ENCODE measurements at regions not wholly inside any gene's neighbourhood (a gene's known extent, or its start where the extent isn't known, plus 50 kb on each side); places are given as distances from the start of the nearest gene placed in this dataset.

DNA sequence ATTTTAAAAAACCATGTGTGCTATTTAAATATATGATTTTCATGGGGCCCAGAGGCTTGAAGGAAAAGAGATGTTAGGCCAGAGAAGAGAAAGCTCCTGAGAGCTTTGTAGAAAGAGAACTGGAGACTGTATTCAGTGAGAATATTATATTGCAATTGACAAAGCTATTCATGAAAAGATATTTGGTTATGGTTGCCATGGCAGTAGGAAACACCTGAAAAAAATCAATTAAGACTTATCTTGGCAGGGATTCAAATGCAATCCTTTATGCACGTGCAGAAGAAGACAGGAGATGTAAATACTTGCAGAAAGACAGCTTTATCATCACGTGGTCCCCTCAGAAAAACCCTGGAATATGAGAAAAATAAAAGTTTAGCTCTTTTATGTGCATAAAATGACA, 636.0 kb upstream of the TBL1XR1 start:
- DNase-seq, result no peak
- no peak overlapping the region for H3K4me3 ChIP-seq (ENCODE audit: low read depth, low read length)
- no peaks in the 10 kb centered on the region for H3K9me3 ChIP-seq
- H3K27me3 ChIP-seq, result no peaks in the 10 kb centered on the region
- H3K4me1 ChIP-seq, result peaks cover 23% of the 10 kb centered on the region
- TF ChIP-seq, protein P1, sequence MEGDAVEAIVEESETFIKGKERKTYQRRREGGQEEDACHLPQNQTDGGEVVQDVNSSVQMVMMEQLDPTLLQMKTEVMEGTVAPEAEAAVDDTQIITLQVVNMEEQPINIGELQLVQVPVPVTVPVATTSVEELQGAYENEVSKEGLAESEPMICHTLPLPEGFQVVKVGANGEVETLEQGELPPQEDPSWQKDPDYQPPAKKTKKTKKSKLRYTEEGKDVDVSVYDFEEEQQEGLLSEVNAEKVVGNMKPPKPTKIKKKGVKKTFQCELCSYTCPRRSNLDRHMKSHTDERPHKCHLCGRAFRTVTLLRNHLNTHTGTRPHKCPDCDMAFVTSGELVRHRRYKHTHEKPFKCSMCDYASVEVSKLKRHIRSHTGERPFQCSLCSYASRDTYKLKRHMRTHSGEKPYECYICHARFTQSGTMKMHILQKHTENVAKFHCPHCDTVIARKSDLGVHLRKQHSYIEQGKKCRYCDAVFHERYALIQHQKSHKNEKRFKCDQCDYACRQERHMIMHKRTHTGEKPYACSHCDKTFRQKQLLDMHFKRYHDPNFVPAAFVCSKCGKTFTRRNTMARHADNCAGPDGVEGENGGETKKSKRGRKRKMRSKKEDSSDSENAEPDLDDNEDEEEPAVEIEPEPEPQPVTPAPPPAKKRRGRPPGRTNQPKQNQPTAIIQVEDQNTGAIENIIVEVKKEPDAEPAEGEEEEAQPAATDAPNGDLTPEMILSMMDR (IDR thresholded peaks at IDR 0.05; ENCODE audit: low read depth, low read length), result no peak
- no peaks in the 10 kb centered on the region for H3K36me3 ChIP-seq

DNA sequence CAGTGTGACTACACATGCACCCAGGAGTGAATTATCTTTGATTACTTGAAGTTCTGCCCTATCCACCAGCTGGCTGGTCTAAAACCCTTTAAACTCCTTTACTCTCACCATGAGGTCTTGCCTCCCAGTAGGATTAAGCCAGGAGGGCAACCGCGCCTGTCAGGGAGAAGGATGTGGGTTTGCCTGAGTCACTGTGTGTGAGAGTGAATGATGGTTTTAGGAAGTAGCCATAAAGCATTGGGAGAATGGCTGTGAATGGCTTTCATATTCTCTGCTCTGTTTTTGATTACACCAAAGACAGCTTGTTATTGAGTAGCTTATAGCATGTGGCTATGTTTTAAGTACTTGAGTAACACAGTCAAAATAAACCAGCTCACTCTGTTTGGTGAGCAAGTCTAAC, 637.7 kb upstream of the TBL1XR1 start:
- Histone ChIP-seq H3K27me3 (no peaks in the 10 kb centered on the region), H3K36me3 (no peaks in the 10 kb centered on the region), H3K4me3 (ENCODE audit: low read depth, low read length) (no peak overlapping the region), H3K4me1 (peaks cover 27% of the 10 kb centered on the region), H3K9me3 (no peaks in the 10 kb centered on the region)
- TF ChIP-seq, protein P1 (IDR thresholded peaks at IDR 0.05; ENCODE audit: low read depth, low read length), result no peak
- no peak for DNase-seq

DNA sequence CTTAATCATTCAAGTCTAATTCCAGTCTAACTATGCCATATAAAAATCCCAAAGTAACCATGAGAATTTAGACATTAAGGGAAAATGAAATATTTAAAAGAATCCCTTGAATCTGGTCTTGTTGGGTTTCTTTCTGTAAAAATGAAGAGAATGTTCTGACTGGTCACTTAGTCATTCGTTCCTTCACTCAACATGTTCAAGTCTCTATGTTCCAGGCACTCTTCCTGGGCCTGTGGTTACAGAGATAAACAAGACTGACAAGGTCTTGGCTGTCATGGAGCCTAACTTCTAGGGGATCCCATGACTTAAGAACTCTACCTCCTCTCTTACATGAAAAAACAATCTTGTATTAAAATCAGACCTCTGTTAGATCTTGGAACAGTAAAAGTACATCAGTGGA, 638.6 kb upstream of the TBL1XR1 start:
- Histone ChIP-seq H3K36me3 (no peaks in the 10 kb centered on the region), H3K9me3 (no peaks in the 10 kb centered on the region), H3K27me3 (no peaks in the 10 kb centered on the region), H3K4me1 (peaks cover 27% of the 10 kb centered on the region), H3K4me3 (ENCODE audit: low read depth, low read length) (no peak overlapping the region)
- no peak for DNase-seq
- TF ChIP-seq, protein P1 (IDR thresholded peaks at IDR 0.05; ENCODE audit: low read depth, low read length), result no peak

DNA sequence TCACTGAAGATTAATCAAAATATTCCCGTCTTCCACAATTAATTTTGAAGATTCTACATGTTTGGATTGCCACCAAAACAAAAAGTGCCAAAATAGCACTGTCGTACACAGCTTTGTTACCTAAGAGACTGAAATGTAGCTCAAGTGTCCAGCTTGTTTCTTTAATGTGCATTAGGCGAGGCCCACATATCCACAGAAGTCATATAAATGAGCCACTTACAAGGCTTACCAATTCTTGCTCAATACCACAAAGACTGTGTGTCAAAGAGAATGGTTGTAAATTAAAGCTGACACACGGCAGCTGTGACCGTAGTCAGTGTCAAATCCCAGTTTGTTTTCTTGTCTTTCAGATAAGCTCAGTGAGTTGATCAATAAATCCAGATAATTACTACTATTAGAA, 639.4 kb upstream of the TBL1XR1 start:
- no peak for DNase-seq
- Histone ChIP-seq H3K4me3 (ENCODE audit: low read depth, low read length) (no peak overlapping the region), H3K27me3 (no peaks in the 10 kb centered on the region), H3K36me3 (no peaks in the 10 kb centered on the region), H3K4me1 (peaks cover 27% of the 10 kb centered on the region), H3K9me3 (no peaks in the 10 kb centered on the region)
- TF ChIP-seq, protein P1 (IDR thresholded peaks at IDR 0.05; ENCODE audit: low read depth, low read length), result no peak

DNA sequence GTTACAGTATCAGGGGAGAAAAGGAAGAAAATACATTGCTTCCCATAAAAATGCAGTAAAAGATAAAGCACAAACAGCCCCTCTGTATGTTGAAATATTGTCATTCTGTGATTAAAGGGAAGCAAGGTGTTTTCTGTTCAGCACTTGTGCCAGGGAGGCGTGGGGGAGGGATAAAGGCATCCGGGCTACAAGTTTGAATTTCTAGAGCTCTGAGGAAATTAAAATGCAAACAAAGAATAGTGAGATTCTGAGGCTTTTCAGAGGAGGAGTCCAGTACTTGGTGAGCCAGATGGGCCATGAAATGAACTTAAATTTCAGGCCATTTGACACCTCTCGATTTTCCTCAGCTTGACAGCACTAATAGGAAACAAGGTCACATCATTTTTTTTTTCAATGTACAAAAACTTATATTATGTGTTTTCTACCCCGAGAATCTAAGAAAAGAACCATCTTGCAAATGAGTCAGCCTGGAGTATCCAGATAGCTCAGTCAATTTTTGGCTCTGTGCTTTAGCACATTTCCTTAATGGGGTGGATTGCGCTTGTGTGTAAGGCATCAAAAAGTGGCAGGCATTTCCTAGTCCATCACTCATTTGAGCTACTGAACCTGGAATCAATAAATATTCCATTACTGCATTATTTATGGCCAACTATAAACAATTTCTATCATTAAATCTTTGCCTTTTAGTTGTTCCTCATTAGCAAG, 640.8 kb upstream of the TBL1XR1 start:
- Histone ChIP-seq H3K4me3 (ENCODE audit: low read depth, low read length) (no peak overlapping the region), H3K9me3 (no peaks in the 10 kb centered on the region), H3K27me3 (no peaks in the 10 kb centered on the region), H3K36me3 (no peaks in the 10 kb centered on the region), H3K4me1 (peaks cover 14% of the 10 kb centered on the region)
- no peak for DNase-seq
- TF ChIP-seq, protein P1 (IDR thresholded peaks at IDR 0.05; ENCODE audit: low read depth, low read length), result no peak

DNA sequence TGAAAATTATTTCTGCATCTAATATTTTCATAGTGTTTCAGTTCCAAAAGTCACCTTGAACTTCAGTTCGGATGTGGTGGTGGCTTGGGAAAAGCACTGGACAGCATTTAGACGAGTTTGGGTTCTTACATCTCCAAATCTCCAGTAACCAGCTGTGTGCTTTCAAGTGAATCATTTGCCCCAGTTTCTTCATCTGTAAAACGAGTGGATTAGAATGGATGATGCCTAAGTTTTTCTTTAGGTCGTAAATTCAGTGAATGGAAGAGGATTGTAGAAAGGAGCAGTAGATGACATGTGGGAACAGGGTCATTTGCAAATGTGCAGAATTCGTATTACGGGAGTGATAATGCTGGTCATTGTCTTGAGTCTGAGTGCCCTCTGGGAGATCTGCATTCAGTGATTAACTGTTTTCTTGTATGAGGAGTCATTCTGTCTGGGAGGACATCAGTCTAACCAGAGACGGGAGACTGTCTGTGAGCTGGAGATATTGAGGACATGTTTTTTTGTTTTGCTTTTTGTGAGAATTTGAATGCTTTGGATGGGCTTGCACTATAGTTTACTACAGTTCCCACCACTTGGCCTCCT, 641.6 kb upstream of the TBL1XR1 start:
- TF ChIP-seq, protein P1 (IDR thresholded peaks at IDR 0.05; ENCODE audit: low read depth, low read length), result no peak
- Histone ChIP-seq H3K36me3 (no peaks in the 10 kb centered on the region), H3K9me3 (no peaks in the 10 kb centered on the region), H3K27me3 (no peaks in the 10 kb centered on the region), H3K4me1 (peaks cover 6% of the 10 kb centered on the region), H3K4me3 (ENCODE audit: low read depth, low read length) (no peak overlapping the region)
- no peak for DNase-seq

Measured in BE2C (cell line).